ENCODE measurements at regions not wholly inside any gene's neighbourhood (a gene's known extent, or its start where the extent isn't known, plus 50 kb on each side); places are given as distances from the start of the nearest gene placed in this dataset.

GRCh38 chr20:51131811-51132210 is 108.9 kb upstream of the KCNG1 start:
- TF ChIP-seq, protein P1, sequence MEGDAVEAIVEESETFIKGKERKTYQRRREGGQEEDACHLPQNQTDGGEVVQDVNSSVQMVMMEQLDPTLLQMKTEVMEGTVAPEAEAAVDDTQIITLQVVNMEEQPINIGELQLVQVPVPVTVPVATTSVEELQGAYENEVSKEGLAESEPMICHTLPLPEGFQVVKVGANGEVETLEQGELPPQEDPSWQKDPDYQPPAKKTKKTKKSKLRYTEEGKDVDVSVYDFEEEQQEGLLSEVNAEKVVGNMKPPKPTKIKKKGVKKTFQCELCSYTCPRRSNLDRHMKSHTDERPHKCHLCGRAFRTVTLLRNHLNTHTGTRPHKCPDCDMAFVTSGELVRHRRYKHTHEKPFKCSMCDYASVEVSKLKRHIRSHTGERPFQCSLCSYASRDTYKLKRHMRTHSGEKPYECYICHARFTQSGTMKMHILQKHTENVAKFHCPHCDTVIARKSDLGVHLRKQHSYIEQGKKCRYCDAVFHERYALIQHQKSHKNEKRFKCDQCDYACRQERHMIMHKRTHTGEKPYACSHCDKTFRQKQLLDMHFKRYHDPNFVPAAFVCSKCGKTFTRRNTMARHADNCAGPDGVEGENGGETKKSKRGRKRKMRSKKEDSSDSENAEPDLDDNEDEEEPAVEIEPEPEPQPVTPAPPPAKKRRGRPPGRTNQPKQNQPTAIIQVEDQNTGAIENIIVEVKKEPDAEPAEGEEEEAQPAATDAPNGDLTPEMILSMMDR (IDR thresholded peaks at IDR 0.05) = no peak
- TF ChIP-seq POLR2A (IDR thresholded peaks at IDR 0.05) = no peak

All from lower leg skin (tissue), 3 donors.